HG03460 (cell line): ENCODE measurements at regions not wholly inside any gene's neighbourhood (a gene's known extent, or its start where the extent isn't known, plus 50 kb on each side); places are given as distances from the start of the nearest gene placed in this dataset.
"Not testable (repeated sequence)": the region's sequence is repeated elsewhere in the genome, so short reads cannot be mapped to it uniquely, and the experiment has no call there.

ENCODE experiments used
- ATAC-seq: cut with Tn5 transposase; IDR thresholded peaks from one replicate; pipeline ENCODE4 v1.9.1; 2021; ENCODE audit not compliant: unreplicated experiment

GRCh38 chr15:92803852-92804609, 96.1 kb upstream of the CHD2 start:
- peak; percentile 38 for ATAC-seq

DNA sequence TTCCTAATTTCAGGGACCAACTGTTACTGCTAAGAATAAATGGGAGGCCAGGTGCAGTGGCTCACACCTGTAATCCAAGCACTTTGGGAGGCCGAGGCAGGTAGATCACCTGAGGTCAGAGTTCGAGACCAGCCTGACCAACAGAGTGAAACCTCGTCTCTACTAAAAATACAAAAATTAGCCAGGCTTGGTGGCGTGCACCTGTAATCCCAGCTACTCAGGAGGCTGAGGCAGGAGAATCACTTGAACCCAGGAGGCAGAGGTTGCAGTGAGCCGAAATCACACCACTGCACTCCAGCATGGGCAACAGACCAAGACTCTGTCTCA, 95.6 kb upstream of the CHD2 start:
- ATAC-seq, result not testable (repeated sequence)

DNA sequence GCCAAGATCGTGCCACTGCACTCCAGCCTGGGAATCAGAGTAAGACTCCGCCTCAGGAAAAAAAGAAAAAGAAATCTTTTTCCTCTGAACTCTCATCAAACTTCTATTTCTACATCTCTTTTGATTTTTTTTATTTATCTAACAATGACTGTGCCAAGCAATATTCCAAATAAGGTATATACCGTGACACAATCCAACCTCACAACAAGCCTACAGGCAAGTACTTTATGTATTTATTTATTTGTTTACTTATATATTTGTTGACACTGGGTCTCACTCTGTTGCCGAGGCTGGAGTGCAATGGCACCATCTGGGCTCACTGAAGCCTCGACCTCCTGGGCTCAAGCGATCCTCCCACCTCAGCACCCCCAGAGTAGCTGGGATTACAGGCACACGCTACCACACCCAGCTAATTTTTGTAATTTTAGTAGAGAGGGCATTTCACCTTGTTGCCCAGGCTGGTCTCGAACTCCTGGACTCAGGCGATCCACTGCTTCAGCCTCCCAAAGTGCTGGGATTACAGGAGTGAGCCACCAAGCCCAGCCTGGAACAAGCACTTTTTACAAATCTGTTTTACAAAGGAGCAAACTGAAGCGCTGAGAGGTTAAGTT, 94.9 kb upstream of the CHD2 start:
- ATAC-seq, result no peak

GRCh38 chr15:92806171-92806570, 94.0 kb upstream of the CHD2 start:
- ATAC-seq, result not testable (repeated sequence)

- ATAC-seq, result no peak
These were observed 93.4 kb upstream of the CHD2 start for GRCh38 chr15:92806763-92807162.

GRCh38 chr15:92807971-92808571, 92.1 kb upstream of the CHD2 start:
- no peak for ATAC-seq

DNA sequence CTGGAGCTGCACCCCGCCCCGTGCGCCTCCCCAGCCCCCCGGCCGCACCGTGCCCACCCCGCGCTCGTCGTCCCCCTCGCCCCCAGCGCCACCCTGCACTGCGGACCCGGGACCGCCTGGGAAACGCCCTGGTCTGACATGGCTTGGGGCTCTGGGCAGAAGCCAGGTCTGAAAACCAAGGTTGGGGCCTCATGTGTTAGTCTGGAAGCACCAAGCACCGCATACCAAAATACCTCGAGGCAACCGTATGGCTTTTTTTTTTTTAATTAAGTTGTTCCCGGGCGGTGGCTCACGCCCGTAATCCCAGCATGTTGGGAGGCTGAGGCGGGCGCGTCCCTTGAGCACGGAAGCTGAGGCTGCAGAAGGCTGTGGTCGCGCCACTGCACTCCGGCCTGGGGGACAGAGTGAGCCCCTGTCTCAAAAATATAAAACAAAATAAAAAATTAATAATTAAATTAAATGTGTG, 91.5 kb upstream of the CHD2 start:
- peak; percentile 16 for ATAC-seq

DNA sequence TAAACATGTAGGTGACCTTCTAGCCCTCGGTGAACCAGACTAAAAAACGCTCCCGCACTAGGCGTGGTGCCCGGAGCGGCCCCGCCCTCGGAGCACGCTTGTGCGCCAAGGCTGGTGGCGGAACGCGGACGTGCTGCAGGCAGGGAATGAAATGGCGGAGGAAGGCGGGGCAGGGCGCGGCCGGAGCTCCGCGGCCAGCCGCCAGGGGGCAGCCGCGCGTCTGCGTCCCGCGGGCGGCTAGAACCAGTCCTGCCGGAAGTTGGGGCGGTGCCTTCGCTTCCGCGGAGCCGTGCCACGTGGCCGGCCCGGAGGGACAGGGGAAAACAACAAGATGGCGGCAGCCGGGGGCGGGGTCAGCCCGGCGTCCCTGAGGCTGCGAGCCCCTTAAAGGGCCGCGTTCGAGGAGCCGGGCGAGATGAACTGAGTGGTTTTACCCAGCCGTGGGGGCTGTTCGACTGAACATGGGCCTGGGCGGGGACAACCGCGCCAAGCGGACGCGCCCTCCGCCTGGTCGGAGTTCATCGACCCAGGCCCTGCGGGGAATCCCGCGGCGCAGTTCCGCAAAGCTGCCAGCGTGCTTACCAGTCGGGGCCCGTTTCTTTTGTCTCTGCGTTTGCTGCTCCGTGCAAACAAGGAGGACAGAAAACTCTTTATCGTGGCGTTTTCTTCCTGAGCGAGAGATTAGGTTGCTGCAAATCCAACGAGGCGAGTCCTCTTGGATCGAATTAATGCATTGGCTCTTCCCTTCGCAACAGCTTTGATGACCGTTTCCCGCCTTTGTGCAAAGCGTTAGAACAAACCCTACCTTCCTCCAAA, 90.9 kb upstream of the CHD2 start:
- peak; percentile 81 for ATAC-seq

DNA sequence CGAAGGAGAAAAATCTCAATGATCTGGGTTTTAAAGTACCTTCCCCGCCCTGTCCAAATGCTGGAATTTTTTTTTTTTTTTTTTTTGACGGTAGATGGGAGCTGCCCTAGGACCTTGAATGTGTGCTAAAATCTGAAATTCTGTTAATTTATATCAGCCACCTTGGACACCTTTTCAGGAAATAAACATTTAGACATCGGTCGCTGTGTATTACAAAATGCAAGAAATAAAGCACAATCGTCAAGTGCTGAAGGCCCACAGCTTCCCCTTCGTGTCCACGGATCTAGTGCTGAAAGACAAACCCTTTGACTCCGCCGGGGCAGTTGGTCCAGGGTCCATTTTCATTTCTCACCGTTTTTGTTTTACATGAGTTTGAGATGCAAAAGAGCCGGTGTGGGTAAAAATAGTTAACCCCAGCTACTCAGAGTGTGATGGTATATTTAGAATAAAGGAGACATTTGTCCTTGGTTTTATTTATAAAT, 90.2 kb upstream of the CHD2 start:
- ATAC-seq, result no peak

- ATAC-seq, result no peak
These were observed 89.5 kb upstream of the CHD2 start for GRCh38 chr15:92810418-92811138.

DNA sequence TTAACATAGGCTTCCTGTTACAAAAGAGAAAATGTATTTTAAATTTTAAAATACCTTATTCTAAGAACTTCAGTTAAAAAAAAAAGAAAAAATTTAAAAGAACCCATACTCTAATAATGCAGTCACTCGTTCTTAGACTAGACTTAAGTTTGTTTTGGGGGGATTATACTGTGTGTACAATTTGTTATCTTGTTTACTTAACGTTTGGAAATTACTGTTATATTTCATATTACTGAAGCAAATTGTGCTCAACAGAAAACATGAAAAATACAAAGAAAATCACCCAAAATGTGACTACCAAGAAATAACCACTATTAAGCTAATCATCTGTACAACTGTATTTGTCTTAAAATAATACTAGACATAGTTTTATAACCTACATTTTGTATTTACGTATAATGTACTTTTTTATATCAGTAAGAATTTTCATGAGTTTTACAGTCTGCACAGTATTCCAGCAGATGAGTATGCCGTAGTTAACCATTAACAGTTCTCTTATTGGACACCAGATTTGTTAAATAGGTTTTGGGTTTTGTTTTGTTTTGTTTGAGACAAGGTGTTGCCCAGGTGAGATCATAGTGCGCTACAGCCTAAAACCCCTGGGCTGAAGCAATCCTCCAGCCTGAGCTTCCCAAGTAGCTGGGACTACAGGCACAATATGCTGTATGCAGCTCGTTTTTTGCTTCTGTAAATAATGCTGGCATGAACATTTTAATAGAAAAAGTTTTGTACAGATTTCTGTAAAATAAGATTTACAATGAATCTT, 88.8 kb upstream of the CHD2 start:
- ATAC-seq, result no peak

- ATAC-seq, result no peak
These were observed 87.9 kb upstream of the CHD2 start for GRCh38 chr15:92812271-92812670.

- no peak for ATAC-seq
These were observed 86.6 kb upstream of the CHD2 start for GRCh38 chr15:92813485-92813884.

DNA sequence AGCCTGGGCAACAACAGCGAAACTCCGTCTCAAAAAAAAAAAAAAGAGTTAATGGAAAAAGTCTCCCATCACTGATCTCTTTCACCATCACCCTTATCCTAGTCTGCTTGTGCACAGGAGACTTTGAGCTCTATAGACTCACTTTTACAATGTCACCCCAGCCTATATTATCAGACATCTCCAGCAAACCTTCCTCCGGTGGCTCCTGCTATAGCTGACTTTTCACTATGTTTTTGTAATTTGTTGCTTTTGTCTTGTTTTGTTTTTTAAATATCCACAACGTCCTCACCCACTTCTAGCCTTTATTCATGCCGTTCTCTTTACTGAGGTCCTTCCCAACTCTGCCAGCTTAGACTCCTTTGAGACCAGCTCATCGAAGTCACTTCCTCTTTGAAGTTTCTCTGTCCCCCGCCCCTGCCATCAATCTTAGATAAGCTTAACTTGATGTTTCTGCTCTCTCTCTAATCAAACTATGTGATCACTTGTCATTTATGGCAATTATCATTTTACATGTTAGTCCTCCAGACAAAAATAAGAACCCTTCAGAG, 82.7 kb upstream of the CHD2 start:
- no peak for ATAC-seq

- no peak for ATAC-seq
These were observed 81.4 kb upstream of the CHD2 start for GRCh38 chr15:92818651-92819277.

DNA sequence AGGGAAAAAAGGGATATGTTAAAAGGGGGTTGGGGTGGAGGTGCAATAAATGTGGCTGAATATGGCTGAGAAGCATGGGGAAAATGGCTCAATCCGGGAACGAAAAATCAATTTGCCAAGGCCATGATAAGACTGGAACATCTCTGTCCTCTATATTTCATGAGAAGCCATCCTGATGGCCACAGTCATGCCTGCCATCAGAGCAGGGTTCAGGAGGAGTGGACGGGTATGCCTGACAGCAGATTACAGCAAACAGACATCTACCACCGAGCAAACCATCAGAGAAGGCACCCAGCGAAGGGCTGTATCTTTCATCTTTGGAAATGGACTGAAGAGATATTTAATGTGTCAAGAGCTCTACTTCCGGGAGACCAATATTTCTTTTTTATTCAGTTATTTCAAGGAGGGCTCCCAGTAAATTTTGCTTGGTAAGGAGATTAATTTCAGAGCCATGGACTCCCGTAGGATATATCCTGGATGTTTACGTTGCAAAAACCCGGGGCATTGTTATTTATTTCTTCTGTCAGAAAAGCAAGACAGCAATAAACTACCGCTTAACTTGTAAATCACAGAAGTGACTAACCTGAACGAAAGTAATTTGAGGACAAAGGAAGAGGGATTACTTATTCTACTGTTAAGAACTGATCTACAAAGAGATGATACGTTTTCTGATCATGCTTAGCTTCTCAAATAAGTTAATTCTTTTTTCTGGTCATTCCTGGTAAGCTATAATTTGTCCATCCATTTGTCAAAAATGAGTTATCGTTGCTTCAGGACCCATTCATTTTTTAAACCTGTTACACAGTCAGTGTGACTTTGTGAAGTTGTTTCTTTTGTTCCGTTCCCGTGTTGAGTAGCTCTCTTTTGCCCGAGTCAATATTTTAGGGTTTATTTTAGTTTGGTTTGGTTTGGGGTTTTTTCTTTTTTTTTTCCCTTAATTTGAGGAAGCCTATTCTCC, 80.6 kb upstream of the CHD2 start:
- ATAC-seq, result no peak

DNA sequence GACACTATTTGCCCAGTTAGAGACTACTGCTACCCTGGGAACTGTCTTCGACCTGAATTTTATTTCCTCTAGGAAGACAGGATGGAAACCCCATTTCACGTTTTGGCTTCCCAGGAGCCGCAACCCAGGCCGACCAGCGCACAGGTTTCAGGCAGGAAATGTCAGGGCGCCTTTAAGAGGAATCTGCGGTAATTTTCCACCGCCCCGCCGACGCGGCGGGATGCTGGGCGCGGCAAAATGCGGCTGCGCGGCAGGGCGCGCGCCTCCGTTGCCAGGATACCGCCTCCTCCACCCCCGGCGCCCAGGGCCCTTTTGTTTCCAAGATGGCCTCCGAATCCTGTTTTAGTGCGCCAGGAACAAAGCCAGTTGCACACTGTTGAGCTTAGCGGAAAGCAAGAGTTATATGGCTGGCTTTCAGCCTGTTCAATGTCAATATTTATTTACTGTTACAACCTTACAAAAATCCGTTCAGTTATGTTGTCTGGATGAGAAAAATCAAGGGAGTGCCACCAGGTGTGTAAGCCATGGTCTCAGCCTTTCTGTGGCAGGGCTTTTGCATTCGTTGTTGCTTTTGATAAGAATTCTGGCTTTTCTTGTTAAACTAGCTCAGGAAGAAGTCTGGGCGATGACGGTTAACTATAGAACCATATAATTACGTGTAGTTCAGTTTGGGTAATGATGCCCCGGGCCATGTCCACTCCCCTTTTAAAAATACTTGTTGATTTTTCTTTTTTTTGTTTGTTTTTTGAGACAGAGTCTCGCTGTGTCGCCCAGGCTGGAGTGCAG, 79.7 kb upstream of the CHD2 start:
- peak; percentile 88 for ATAC-seq
